ENCODE measurements at regions not wholly inside any gene's neighbourhood (a gene's known extent, or its start where the extent isn't known, plus 50 kb on each side); places are given as distances from the start of the nearest gene placed in this dataset.

DNA sequence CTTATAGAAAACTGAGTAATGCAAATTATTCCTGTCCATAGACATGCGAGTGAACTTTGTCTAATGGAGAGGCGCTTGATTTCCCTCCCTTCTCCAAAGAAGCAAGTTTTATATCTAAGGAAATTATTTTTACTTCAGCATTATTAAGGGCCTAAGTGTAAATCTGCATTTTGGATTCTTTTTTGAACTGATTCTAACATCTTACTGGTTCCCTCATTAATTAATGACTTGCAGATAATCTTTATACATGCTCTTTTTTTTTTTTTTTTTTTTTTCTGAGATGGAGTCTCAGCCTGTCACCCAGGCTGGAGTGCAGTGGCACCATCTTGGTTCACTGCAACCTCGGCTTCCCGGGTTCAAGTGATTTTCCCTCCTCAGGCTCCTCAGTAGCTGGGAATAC lies 209.5 kb downstream of the TLE4 start:
- 93 to 98% (median 97%) methylated on average over 4 of the region's 4 CpGs for WGBS, 4 donors
- Histone ChIP-seq H3K27me3 (no peaks in the 10 kb centered on the region), H3K9me3 (replicated peaks in 1 of 3) (no peaks in the 10 kb centered on the region), H3K27ac (no peak overlapping the region), H3K36me3 (replicated peaks in 1 of 2) (no peaks in the 10 kb centered on the region), H3K4me1 (replicated peaks in 1 of 2) (no peaks in the 10 kb centered on the region), H3K4me3 (no peak overlapping the region)
- intact Hi-C loops (cut with DNase I): no loop called here
- DNase-seq: no peak
- TF ChIP-seq POLR2A (IDR thresholded peaks at IDR 0.05): no peak
- TF ChIP-seq, protein P1, sequence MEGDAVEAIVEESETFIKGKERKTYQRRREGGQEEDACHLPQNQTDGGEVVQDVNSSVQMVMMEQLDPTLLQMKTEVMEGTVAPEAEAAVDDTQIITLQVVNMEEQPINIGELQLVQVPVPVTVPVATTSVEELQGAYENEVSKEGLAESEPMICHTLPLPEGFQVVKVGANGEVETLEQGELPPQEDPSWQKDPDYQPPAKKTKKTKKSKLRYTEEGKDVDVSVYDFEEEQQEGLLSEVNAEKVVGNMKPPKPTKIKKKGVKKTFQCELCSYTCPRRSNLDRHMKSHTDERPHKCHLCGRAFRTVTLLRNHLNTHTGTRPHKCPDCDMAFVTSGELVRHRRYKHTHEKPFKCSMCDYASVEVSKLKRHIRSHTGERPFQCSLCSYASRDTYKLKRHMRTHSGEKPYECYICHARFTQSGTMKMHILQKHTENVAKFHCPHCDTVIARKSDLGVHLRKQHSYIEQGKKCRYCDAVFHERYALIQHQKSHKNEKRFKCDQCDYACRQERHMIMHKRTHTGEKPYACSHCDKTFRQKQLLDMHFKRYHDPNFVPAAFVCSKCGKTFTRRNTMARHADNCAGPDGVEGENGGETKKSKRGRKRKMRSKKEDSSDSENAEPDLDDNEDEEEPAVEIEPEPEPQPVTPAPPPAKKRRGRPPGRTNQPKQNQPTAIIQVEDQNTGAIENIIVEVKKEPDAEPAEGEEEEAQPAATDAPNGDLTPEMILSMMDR (IDR thresholded peaks at IDR 0.05): no peak

DNA sequence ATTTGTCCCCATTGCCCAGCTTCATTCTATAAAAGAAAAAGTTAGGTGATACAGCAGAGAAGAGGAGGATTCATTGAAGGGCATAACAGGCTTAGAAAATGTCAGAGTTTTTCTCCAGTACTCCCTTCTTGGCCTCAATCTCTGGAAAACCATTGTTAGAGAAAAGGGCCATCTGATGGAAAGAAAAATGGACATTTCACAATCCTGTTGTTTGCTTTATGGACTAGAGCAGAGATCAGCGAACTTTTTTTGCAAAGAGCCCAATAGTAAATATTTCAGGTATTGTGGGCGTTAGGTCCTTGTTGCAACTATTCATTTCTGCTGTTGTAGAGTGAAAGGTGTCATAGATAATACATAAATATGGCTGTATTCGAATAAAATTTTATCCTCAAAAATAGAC lies 208.8 kb downstream of the TLE4 start:
- no peaks in the 10 kb centered on the region for H3K36me3 ChIP-seq (replicated peaks in 1 of 2)
- TF ChIP-seq POLR2A (IDR thresholded peaks at IDR 0.05): no peak
- TF ChIP-seq, protein P1 (IDR thresholded peaks at IDR 0.05): no peak
- no peaks in the 10 kb centered on the region for H3K27me3 ChIP-seq
- no peaks in the 10 kb centered on the region for H3K9me3 ChIP-seq (replicated peaks in 1 of 3)
- H3K4me3 ChIP-seq: no peak overlapping the region
- H3K27ac ChIP-seq: no peak overlapping the region
- H3K4me1 ChIP-seq (replicated peaks in 1 of 2): no peaks in the 10 kb centered on the region
- WGBS, 4 donors: 87 to 97% (median 88%) methylated on average over 3 of the region's 3 CpGs
- no peak for DNase-seq
- intact Hi-C loops (cut with DNase I): no loop called here

DNA sequence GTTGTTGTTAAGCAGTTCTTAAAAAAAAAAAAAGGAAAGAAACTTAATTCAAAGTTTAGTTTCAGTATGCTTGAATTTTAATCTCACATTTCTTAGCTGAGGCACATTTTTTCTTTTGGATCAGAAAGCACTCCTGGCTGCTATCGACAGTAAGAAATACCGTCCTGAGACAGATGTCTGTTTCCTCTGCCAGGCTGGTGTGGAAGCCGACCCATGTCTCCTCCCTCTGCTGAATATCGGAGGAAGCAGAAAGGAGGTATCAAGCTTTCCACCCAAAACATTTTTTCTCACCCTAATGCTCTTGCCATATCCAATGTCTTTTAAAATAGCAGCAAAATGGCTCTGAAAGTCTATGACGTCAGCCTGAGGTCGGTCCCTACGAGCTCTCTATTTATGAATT lies 208.1 kb downstream of the TLE4 start:
- Histone ChIP-seq H3K9me3 (replicated peaks in 1 of 3) (no peaks in the 10 kb centered on the region), H3K27me3 (no peaks in the 10 kb centered on the region), H3K4me1 (replicated peaks in 1 of 2) (no peaks in the 10 kb centered on the region), H3K27ac (no peak overlapping the region), H3K36me3 (replicated peaks in 1 of 2) (no peaks in the 10 kb centered on the region), H3K4me3 (no peak overlapping the region)
- intact Hi-C loops (cut with DNase I): no loop called here
- TF ChIP-seq POLR2A (IDR thresholded peaks at IDR 0.05): no peak
- TF ChIP-seq, protein P1 (IDR thresholded peaks at IDR 0.05): no peak
- WGBS, 4 donors: 78 to 92% (median 85%) methylated on average over 7 of the region's 7 CpGs
- DNase-seq: no peak

DNA sequence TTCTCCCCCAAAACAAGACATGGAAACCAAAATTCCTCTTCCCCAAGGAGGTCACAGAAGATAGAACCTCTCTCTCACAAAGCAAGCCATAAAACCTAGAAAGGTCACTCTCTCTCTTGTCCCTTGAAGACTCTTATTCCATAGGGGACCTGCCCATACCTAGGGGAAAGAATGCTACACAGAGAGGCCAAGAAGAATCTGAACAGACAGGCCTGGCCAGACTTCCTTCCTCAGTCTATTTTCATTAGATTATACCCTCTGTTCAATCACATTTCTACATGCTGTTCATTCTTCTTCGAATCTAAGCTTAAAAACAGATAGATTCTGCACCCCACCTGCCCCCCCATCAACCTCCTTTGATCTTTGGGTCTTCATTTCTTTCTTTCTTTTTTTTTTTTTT lies 206.8 kb downstream of the TLE4 start:
- Histone ChIP-seq H3K4me3 (no peak overlapping the region), H3K9me3 (replicated peaks in 1 of 3) (no peaks in the 10 kb centered on the region), H3K27me3 (no peaks in the 10 kb centered on the region), H3K27ac (no peak overlapping the region), H3K4me1 (replicated peaks in 1 of 2) (no peaks in the 10 kb centered on the region), H3K36me3 (replicated peaks in 1 of 2) (no peaks in the 10 kb centered on the region)
- DNase-seq: no peak
- intact Hi-C loops (cut with DNase I): no loop called here
- TF ChIP-seq, protein P1 (IDR thresholded peaks at IDR 0.05): no peak
- WGBS, 4 donors: 64 to 94% (median 83%) methylated on average over 1 of the region's 1 CpG

Data from adrenal gland (tissue), 9 donors.